Upper lobe of left lung (tissue), 4 donors: ENCODE measurements at regions not wholly inside any gene's neighbourhood (a gene's known extent, or its start where the extent isn't known, plus 50 kb on each side); places are given as distances from the start of the nearest gene placed in this dataset.

Experiments used
- EP300 ChIP-seq, 4 donors: sonication (generic); formaldehyde crosslinking; IDR thresholded peaks; one replicate each; pipeline ENCODE4 v1.5.1; 2017; ENCODE audit warnings: antibody characterized with exemption in 4 of 4, control low read depth in 2 of 4
- POLR2A ChIP-seq, 4 donors: fragments of 450-650 bp; IDR thresholded peaks; one replicate each; pipeline ENCODE4 v1.5.1; 2016 to 2017; ENCODE audit warnings: antibody characterized with exemption in 4 of 4, mild to moderate bottlenecking in 2 of 4
- POLR2AphosphoS5 ChIP-seq, 2 donors: sonication (generic); formaldehyde crosslinking; IDR thresholded peaks; one replicate each; pipeline ENCODE4 v1.5.1; 2017; ENCODE audit warnings: antibody characterized with exemption in 2 of 2
- TF ChIP-seq, protein P1 (sequence below), 6 experiments: fragments of 450-650 bp in 4 of 6; fragments of 200-600 bp in 2 of 6; sonication (generic) in 2 of 6; IDR thresholded peaks; one replicate each; pipeline ENCODE4 v1.5.1; 2016 to 2019; ENCODE audit warnings: antibody characterized with exemption in 6 of 6

DNA sequence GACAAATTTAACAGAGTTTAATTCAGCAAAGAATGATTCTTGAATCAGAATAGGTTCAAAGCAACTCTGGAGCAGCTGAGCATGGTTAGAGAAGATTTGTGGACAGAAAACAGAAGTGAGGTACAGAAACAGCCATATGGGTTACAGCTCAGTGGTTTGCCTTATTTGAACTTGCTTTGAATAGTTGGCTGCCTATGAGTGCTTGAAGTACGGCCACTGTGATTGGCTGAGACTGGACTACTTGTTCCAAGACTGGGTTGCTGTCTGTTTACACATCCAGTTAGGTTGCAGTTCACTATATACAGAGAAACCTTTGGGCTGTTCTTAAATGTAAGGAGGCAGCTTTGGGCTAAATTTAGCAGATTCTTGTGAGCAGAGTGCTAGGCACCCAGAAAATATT, 79.4 kb upstream of the CADPS start:
- TF ChIP-seq, protein P1, sequence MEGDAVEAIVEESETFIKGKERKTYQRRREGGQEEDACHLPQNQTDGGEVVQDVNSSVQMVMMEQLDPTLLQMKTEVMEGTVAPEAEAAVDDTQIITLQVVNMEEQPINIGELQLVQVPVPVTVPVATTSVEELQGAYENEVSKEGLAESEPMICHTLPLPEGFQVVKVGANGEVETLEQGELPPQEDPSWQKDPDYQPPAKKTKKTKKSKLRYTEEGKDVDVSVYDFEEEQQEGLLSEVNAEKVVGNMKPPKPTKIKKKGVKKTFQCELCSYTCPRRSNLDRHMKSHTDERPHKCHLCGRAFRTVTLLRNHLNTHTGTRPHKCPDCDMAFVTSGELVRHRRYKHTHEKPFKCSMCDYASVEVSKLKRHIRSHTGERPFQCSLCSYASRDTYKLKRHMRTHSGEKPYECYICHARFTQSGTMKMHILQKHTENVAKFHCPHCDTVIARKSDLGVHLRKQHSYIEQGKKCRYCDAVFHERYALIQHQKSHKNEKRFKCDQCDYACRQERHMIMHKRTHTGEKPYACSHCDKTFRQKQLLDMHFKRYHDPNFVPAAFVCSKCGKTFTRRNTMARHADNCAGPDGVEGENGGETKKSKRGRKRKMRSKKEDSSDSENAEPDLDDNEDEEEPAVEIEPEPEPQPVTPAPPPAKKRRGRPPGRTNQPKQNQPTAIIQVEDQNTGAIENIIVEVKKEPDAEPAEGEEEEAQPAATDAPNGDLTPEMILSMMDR (IDR thresholded peaks at IDR 0.05) = no peak
- no peak for TF ChIP-seq POLR2AphosphoS5 (IDR thresholded peaks at IDR 0.05)
- no peak for TF ChIP-seq POLR2A (IDR thresholded peaks at IDR 0.05)
- no peak for TF ChIP-seq EP300 (IDR thresholded peaks at IDR 0.05)
